Peyer's patch (tissue), 4 donors: ENCODE measurements at regions not wholly inside any gene's neighbourhood (a gene's known extent, or its start where the extent isn't known, plus 50 kb on each side); places are given as distances from the start of the nearest gene placed in this dataset.

Source experiments
- DNase-seq, 3 donors: peaks; one replicate each; pipeline ENCODE4 v3.0.0-alpha.2; 2017 to 2019
- H3K27ac ChIP-seq, 4 donors: fragments of 200-600 bp; sonication (generic); one replicate each; pipeline ENCODE4 v1.5.1; 2016 to 2019
- H3K27me3 ChIP-seq, 2 donors: fragments of 200-600 bp; sonication (generic); one replicate each; pipeline ENCODE4 v1.5.1; 2019
- H3K36me3 ChIP-seq, 3 donors: fragments of 200-600 bp; sonication (generic); one replicate each; pipeline ENCODE4 v1.5.1; 2016 to 2019
- H3K4me1 ChIP-seq, 4 donors: fragments of 200-600 bp; sonication (generic); one replicate each; pipeline ENCODE4 v1.5.1; 2016 to 2019
- H3K4me3 ChIP-seq, 4 donors: fragments of 200-600 bp; sonication (generic); 1 replicate in 3 of 4; 2 replicates in 1 of 4; pipeline ENCODE4 v1.5.1; 2016 to 2019; ENCODE audit warnings: mild to moderate bottlenecking in 1 of 4
- H3K9me3 ChIP-seq, 4 donors: fragments of 200-600 bp; sonication (generic); one replicate each; pipeline ENCODE4 v1.5.1; 2016 to 2019; ENCODE audit warnings: mild to moderate bottlenecking in 1 of 4
- POLR2A ChIP-seq, 2 donors: fragments of 450-650 bp; IDR thresholded peaks; one replicate each; pipeline ENCODE4 v1.5.1; 2017; ENCODE audit warnings: antibody characterized with exemption in 2 of 2, mild to moderate bottlenecking in 2 of 2, moderate library complexity in 2 of 2
- TF ChIP-seq, protein P1 (sequence below), 6 experiments: fragments of 450-650 bp in 4 of 6; fragments of 200-600 bp in 2 of 6; sonication (generic) in 1 of 6; IDR thresholded peaks; one replicate each; pipeline ENCODE4 v1.5.1; 2017 to 2019; ENCODE audit warnings: antibody characterized with exemption in 6 of 6, mild to moderate bottlenecking in 3 of 6, moderate library complexity in 1 of 6

DNA sequence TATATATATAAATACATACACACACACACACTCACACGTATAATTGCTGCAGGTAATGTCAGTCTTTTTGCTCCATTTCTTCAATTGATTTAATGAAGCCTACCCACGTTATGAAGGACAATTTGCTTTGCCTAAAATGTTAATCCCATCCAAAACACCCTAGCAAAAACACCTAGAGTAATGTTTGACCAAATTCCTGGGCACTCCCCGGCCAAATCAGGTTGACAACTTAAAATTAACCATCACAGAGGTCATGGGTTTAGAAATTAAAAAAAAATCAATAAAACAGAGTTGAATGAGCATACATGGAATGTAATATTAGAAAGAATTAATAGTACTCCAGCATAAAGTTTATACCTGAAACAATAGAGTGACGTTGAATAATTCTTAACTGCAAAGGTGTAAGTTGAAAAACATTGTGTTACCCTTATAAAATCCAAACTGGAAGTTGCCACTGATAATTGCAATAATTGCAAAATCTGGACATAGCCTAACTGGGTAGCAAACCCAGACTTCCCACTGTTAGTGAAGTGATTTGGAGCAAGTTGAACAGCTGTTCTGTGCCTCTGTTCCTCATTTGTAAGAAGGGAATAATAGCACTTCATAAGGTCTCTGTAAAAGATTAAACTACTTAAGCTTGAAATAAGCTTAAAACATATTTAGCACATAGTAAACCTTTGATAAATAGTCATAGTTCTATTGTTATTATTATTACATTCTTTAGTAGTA, 2120.5 kb downstream of the PCDH7 start:
- no peak for DNase-seq
- Histone ChIP-seq H3K36me3 (no peaks in the 10 kb centered on the region), H3K27ac (no peak overlapping the region), H3K9me3 (no peaks in the 10 kb centered on the region), H3K27me3 (no peaks in the 10 kb centered on the region), H3K4me1 (no peaks in the 10 kb centered on the region), H3K4me3 (no peak overlapping the region)
- TF ChIP-seq, protein P1, sequence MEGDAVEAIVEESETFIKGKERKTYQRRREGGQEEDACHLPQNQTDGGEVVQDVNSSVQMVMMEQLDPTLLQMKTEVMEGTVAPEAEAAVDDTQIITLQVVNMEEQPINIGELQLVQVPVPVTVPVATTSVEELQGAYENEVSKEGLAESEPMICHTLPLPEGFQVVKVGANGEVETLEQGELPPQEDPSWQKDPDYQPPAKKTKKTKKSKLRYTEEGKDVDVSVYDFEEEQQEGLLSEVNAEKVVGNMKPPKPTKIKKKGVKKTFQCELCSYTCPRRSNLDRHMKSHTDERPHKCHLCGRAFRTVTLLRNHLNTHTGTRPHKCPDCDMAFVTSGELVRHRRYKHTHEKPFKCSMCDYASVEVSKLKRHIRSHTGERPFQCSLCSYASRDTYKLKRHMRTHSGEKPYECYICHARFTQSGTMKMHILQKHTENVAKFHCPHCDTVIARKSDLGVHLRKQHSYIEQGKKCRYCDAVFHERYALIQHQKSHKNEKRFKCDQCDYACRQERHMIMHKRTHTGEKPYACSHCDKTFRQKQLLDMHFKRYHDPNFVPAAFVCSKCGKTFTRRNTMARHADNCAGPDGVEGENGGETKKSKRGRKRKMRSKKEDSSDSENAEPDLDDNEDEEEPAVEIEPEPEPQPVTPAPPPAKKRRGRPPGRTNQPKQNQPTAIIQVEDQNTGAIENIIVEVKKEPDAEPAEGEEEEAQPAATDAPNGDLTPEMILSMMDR (IDR thresholded peaks at IDR 0.05) = no peak
- no peak for TF ChIP-seq POLR2A (IDR thresholded peaks at IDR 0.05)

DNA sequence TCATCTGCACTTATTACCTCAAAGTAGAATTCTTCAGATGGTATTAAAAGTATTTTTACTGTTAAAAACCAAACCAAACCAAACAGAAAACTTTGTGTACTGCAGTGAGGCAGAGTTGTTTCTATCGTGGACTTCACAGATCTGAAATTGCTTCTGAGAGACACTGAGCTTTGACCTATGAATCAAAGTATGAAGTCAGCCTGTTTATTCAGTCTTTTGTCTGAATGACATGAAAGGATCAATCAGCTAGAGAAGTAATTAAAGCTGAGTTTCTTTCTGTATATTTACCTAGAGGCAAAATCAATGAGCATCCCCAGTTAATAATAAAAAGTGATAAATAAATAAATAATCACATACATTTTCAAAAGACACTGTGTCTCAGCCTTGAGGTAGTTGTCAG, 2121.0 kb downstream of the PCDH7 start:
- no peak overlapping the region for H3K4me3 ChIP-seq
- no peaks in the 10 kb centered on the region for H3K27me3 ChIP-seq
- no peak overlapping the region for H3K27ac ChIP-seq
- TF ChIP-seq, protein P1 (IDR thresholded peaks at IDR 0.05) = no peak
- no peak for TF ChIP-seq POLR2A (IDR thresholded peaks at IDR 0.05)
- H3K36me3 ChIP-seq = no peaks in the 10 kb centered on the region
- H3K9me3 ChIP-seq = no peaks in the 10 kb centered on the region
- no peaks in the 10 kb centered on the region for H3K4me1 ChIP-seq
- DNase-seq = no peak

GRCh38 chr4:32847461-32847860, 2127.3 kb downstream of the PCDH7 start:
- Histone ChIP-seq H3K27me3 (no peaks in the 10 kb centered on the region), H3K36me3 (no peaks in the 10 kb centered on the region), H3K27ac (no peak overlapping the region), H3K9me3 (no peaks in the 10 kb centered on the region), H3K4me3 (no peak overlapping the region), H3K4me1 (no peaks in the 10 kb centered on the region)
- DNase-seq = no peak
- TF ChIP-seq POLR2A (IDR thresholded peaks at IDR 0.05) = no peak
- TF ChIP-seq, protein P1 (IDR thresholded peaks at IDR 0.05) = no peak

- no peak for TF ChIP-seq POLR2A (IDR thresholded peaks at IDR 0.05)
- TF ChIP-seq, protein P1 (IDR thresholded peaks at IDR 0.05) = no peak
- no peaks in the 10 kb centered on the region for H3K27me3 ChIP-seq
- no peak overlapping the region for H3K27ac ChIP-seq
- H3K4me3 ChIP-seq = no peak overlapping the region
- H3K36me3 ChIP-seq = no peaks in the 10 kb centered on the region
- no peaks in the 10 kb centered on the region for H3K9me3 ChIP-seq
- H3K4me1 ChIP-seq = no peaks in the 10 kb centered on the region
- DNase-seq = no peak
Measured at GRCh38 chr4:32855622-32856021, 2135.5 kb downstream of the PCDH7 start.

DNA sequence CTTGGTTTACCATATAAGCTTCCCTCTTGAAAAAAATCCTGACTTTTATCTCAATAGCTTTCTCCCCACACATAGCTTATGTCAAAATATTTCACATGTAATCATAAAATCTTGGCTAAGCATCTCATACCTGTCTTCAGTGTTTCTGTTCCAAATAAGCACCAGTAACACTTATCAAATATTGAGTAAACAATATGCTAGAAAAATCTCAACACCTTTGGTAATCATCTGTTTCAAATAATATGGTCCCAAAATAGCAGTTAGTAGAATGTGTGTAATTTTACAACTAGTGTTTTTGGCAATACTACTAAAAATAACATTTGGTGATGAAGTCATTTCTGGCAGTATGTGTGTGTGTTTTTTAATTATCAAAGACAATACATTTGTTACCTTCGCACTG, 2138.2 kb downstream of the PCDH7 start:
- H3K27ac ChIP-seq = no peak overlapping the region
- H3K36me3 ChIP-seq = no peaks in the 10 kb centered on the region
- H3K4me3 ChIP-seq = no peak overlapping the region
- no peaks in the 10 kb centered on the region for H3K27me3 ChIP-seq
- no peak for DNase-seq
- no peaks in the 10 kb centered on the region for H3K9me3 ChIP-seq
- TF ChIP-seq POLR2A (IDR thresholded peaks at IDR 0.05) = no peak
- TF ChIP-seq, protein P1 (IDR thresholded peaks at IDR 0.05) = no peak
- H3K4me1 ChIP-seq = no peaks in the 10 kb centered on the region

DNA sequence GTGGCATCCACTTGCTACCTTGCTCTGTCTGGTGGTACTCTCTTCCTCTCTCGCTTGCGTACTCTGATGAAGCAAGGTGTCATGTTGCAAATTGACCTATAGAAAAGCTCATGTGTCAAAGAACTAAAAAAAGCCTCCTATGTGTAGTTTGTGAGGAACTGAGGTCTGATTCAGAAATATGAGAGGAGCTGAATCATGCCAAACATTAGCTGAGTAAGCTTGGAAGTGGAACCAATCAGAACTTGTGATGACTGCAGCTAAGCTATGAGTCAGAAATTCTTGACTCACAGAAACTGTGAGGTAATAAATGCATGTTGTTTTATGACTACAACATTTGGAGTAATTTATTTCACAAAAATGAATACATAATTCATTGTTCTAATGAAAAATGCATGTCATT, 2138.8 kb downstream of the PCDH7 start:
- no peak overlapping the region for H3K27ac ChIP-seq
- no peaks in the 10 kb centered on the region for H3K9me3 ChIP-seq
- no peaks in the 10 kb centered on the region for H3K27me3 ChIP-seq
- no peaks in the 10 kb centered on the region for H3K4me1 ChIP-seq
- H3K4me3 ChIP-seq = no peak overlapping the region
- no peaks in the 10 kb centered on the region for H3K36me3 ChIP-seq
- no peak for DNase-seq
- no peak for TF ChIP-seq POLR2A (IDR thresholded peaks at IDR 0.05)
- TF ChIP-seq, protein P1 (IDR thresholded peaks at IDR 0.05) = no peak
